UCSD-AML1 (cell line): ENCODE measurements at regions not wholly inside any gene's neighbourhood (a gene's known extent, or its start where the extent isn't known, plus 50 kb on each side); places are given as distances from the start of the nearest gene placed in this dataset.

Source experiments
- DNase-seq: peaks from one replicate; lab custom pipeline; 2025; ENCODE audit not compliant: unreplicated experiment; lab: John Stamatoyannopoulos, UW

DNA sequence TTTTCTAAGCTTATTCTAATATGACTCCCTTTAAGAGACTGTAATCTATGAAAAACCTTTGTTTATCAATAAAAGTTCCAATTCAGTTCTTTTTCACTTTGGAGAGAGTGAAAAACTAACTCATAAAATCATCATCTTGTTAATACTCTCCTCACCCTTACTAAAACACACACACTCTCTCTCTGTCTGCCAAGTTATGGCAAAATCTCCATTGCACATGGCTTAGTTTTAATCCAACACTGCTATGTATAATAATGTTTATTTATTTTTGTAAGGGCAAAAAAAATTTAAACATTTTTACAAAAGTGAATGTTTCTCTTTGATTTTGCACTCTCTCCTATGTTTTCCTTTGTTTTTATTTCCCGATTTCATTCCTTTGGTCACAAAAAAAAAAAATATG is 253.2 kb downstream of the BMP7 start:
- no peak for DNase-seq

DNA sequence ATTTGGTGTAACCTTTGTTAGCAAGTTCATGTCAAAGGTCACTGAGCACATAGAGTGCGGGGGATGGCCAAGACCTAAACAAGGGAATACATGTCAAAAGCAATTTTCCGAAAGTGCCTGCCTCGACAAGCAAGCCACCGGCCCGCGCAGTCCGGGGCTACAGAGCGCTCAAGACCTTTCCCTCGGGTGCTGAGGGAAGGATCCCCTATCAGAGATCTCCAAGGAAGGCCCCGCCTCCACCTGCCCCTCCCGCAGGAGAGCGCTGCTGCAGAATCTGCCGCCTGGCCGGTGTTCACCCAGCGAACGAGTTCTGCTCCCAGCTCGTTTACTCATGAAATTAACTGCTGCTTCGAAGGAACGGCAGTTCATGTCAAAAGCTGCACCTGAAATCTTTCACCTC is 252.7 kb downstream of the BMP7 start:
- no peak for DNase-seq

DNA sequence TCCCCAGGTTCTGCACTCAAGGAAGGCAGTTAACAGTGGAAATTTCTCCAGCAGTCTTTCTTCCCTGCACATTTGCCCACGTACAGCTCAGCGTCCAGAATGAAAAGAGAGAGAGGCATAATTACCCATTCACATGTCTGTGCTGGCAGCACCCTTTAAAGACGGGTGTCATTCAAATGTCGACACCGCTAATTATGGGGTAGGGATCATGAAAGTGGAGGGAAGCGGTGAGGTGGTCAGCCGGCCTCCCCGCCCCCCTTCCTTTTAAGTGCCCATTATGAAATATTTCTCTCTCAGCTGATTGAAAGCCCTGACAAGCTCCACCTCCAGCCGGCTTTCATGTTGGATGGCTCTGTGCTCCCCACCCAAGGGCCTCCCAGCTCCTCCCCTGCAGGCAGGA is 246.1 kb downstream of the BMP7 start:
- DNase-seq = no peak

DNA sequence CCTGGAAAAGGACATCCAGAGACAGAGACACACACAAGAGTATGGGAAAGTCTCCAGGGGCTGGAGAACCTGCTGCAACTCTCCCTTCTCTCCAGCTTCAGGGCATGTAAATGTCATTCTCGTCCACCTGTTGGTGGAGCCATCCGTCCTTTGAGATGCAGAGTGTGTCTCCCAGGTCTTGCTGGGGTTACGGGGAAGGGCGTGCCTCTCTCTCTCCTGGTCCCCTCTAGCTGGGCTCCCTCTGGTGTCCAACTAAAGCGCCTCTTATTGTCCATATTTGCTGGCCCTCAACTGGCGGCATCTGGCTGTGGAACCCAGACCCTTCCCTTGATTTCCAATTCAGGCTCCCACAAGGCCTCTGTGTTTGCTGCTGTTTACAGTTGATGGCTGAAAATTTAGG is 244.1 kb downstream of the BMP7 start:
- no peak for DNase-seq

DNA sequence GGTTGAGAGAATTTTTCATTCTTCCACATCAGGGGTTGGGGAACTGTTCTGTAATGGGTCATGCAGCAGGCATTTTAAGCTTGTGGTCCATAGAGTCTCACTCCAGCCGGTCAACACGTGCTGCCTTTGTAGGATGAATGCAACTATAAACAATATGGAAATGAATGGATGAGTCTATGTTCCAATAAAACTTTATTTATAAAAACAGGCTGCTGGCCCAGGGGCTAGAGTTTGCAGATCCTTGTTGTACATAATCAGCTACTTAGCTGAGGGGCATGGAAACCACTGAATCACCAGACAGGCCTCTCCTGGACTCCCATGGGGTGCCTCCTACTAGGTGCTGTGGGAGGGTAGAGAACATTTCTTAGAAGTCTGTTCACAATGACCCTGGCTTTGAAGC is 243.4 kb downstream of the BMP7 start:
- DNase-seq = no peak

DNA sequence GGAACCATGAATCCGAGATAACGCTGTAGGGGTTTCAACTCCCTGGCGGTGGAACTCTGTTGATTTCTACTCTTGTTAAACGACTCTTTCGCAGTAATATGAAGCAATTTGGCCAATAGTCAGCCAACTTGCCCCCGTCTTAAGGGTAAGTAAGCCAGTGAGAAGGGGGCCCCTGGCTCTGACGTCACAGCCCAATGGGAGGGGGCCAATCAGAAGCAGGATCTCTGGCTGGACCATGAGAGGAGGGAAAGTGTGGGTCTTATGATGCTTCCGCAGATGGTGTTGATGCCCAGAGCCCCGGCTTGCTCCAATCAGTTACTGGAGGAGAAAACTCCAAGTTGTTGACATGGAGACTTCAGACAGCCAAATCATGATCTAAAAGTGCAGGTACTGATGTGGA is 242.4 kb downstream of the BMP7 start:
- no peak for DNase-seq

DNA sequence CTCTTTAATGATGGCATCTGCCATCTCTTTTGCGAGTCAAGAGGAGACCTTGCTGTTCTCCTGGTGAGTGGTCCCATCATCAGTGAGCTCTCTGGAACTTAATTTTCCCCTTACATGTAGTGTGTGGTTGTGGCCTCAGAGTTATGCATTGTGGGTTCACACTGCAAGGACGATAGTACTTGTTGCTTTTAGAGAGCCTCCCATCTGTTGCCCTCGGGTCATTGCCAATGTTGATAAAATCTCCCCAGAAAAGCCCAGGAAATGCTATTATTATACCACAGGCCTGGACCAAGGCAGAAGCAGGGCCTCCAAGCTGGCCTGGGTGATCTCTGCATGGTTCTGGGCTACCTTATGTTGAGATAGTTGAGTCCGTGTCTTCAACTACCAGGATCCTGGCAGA is 241.6 kb downstream of the BMP7 start:
- DNase-seq = no peak

DNA sequence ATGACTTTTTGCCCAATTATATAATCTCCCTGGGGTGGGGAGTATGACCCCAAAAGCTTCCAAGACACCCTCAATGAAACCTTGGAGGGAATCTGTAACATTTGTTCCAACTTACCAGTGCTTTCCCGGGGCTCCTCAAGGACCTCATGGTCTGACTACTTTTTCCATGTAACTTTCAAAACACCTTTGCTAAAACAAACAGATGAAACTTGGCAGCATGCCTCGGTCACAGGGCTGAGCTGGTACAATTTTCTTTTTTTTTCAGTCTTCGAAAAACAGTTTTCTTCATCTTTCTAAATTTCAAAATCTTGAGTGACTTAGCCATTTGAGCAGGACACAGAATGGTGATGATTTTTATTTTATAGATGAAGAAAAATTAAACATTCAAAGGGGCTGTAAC is 241.2 kb downstream of the BMP7 start:
- no peak for DNase-seq

DNA sequence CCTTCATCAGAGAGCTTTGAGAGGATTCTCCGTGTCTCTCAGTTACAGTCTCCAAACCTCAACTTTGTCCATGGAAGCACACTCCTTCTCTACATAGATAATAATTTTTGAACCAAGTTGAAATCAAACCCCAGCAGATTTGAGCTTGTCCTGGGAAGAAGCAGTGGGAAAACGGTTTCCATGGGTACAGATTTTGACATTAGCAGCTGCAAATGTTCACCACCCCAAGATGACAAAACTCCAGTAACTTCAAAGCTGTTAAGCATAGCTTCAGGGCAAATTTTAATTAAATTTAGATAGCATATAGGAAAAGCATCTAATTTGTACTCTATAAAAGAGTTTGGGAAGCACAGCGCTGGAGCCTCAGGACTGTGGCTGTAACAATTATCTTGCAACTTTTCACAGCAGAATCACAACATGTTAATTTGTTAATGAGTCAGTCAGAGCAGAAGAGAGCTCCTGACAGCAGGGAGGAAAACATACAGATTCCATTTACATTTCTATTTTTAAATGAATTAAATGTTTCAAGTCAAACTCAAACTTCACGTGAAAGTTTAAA is 240.7 kb downstream of the BMP7 start:
- DNase-seq = no peak

DNA sequence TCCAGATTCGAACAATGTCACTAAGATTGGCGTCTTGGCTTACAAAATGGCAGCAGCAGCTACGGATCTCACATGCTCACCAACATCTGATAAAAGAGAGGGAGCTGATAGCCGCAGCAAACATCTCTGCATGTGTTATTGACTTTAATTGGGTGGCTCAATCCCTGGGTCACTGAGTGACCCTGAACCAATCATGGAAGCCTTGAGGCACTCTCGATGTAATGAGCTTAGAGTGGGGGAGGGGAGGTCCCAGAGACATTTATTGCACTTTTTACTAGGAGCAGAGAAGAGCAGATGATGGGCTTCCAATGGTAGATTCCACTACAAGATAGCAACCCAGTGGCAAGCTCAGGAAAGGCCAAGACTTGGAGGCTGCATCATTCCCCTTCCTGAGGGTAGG is 238.7 kb downstream of the BMP7 start:
- no peak for DNase-seq

DNA sequence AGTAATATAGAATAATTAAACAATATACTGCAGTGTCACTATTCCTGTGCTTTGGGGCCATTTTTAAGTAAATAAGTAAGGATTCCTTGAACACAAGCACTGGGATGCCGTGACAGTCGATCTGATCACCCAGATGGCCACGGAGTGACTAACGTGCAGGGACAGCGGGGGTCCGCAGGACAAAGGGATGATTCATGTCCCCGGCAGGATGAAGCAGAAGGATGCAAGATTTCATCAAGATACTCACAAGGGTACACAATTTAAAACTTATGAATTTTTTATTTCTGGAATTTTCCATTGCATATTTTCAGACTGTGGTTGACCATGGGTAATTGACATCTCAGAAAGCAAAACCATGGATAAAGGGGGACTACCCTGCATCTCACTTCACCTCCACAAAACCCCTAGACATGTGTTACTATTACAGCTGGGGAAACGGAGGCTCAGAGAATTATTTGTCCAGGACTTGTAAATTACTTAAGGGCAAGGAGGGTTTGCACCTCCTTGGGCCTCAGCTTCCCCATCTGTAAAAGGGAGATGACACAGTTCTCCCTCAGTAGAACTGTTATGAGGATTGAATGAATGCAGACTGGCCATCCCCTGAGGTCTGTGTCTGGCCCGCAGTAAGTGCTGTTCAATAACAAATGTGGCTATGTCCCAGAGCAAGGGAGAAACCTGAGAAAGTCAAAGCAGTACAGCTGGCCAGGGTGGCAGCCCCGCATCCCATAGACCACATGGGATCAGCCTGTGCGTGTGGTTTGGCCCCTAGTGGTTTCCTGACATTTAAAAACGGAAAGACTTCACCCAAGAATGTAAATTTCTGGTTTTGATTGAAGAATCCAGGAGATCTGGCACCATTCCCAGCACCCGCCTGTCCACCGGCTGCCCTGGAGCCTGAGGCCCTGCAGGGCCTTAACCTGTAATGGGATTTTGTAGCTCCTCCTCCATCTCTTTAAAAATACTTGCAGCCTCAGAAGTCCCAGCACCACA is 235.5 kb downstream of the BMP7 start:
- no peak for DNase-seq

DNA sequence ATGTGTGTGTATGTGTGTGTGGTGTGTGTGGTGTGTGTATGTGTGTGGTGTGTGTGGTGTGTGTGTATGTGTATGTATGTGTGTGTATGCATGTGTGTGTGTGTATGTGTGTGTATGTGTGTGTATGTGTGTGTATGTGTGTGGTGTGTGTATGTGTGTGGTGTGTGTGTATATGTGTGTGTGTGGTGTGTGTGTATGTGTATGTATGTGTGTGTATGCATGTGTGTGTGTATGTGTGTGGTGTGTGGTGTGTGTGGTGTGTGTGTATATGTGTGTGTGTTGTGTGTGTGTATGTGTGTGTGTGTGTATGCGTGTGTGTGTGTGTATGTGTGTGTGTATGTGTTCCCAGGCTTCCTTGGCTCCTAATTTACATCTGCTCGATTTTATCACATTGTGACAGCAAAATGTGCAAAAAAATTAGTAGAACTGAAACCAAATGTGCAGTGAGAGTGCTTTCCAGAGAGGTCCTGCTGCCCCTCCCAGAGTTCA is 234.5 kb downstream of the BMP7 start:
- DNase-seq = no peak

DNA sequence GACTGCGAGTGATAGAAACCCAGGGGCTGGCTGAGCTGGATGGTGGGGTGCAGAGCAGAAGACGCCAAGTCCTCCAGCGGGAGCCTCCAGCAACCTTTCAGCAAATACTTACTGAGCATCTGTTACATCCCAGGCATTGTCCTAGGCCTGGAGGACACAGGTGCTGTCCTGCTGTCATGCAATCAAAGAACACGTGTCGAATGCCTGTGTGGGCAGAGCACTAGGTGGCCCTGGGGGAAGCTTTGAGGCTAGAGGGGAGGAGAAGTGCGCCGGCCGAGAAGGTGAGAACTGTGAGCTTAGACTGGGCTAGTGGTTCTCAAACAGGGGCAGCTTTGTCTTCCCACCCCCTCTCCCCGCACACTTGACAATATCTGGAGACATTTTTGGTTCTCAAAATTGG is 233.6 kb downstream of the BMP7 start:
- no peak for DNase-seq

DNA sequence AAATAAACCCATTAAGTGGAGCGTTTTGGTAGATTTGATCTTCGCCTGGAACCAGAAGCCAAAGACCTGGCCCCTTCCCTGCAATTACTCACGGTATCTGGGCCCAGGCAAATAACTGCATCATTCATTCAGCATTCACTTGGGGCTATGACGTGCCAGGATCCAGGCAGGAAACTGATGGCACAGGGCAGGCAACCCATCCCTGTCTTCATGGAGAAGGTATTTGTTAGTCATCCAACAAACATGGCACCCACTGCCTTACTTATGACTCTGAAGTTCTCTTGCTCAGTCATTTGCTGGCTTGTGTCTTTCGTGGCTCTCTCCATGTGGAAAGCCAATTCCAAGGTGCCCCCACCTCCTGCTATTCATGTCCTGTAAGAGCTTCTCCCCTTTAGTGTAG is 232.4 kb downstream of the BMP7 start:
- no peak for DNase-seq

DNA sequence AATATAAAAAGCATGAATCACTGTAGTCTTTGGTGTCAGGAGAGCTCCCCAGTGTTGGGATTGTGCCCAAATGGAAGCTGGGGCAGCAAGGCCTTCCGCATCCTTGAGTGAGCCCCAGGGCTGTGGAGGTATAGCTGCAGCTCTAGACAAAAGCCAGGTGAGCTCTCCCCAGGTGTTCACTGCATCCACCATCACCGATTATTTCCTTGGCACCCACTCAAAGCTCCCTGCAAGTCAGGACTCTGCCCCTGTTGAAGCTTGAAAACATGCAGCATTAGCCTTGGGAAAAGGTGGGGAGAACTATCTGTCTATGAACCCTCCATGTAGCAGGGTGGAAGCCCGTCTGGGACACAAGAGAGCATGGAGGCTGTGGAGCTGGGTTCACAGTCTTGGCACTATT is 228.8 kb downstream of the BMP7 start:
- DNase-seq = no peak

DNA sequence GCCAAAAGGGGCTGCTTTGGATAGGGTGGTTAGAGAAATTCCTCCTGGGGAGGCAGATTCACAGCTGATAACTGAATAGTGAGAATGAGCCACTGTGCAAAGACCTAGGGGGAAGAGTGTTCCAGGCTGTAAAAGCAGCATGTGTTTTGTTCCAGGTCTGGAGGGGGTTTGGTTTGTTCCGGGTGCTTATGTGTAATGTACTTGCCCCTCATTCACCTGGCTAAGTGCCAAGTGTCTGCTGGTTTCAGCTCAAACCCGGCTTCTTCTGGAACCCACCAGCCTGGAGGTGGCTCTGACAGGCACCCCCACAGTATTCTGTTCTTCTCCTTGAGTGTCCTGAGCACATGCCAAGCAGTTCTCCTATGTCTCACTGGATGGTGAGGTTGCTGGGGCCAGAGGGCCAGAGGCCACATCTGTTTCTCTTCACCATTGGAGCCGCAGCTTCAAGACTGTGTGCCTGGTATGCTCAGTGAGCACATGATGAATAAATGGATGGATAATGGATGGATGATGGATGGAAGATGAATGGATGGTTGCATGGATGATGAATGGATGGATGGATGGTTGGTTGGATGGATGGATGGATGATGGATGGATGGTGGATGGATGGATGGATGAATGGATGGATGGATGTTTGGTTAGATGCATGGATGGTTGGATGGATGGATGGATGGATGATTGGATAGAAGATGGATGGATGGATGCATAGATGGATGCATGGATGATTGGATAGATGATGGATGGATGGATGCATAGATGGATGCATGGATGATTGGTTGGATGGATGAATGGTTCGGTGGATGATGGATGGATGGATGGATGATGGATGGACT is 227.6 kb downstream of the BMP7 start:
- DNase-seq = no peak

DNA sequence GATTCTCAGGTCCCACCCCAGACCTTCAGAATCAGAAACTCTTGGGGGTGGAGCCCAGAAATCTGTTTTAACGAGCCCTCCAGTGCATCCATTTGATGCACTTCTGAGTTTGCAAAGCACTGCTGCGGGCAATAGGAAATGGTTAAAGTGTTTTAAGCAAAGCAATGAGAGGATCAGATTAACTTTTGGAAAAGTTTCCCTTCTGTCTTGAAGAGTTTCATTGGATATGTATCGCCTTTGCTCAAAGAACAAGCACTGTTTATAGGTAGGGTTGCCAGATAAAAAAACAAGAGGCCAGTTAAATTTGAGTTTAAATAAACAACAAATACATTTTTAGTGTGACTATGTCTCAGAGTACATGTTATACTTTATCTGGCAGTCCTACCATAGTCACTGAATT is 226.0 kb downstream of the BMP7 start:
- no peak for DNase-seq

DNA sequence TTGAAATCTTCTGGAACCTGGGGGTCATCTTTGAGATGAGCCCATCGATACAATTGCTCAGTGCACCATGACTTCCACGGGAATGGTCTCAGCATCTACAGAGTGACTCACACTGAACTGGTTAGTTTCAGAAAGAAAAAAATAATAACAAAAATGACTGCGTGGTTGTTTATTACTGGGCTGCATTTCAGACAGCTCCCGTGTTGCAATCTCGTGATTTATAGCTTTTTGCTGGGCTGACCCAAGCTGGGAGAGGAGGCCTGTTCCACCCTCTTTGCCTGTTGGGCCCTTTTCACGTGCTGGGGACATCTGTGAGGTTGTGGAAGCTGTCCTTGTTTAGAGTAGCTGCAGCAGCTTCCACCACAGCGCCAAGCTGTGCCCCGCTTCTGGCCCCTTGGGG is 225.5 kb downstream of the BMP7 start:
- no peak for DNase-seq

DNA sequence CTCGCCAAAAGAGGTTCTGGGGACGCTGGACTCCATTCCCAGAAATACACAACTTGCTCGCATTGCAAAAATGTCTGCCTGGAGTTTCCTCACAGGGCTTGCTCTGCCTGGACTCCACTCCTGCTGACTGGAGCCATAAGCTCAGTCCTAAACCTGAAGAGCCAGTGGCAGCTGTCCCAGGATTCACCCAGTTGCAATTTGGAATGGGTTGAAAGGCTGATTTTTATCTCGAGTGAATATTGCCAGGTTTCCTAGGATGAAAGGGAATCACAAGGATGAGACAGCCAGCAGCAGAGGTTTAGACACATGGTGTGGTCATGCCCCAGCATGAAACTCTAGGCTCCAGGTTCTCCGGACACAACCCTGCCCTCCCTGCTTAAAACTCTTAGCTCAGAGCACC is 223.3 kb downstream of the BMP7 start:
- no peak for DNase-seq

DNA sequence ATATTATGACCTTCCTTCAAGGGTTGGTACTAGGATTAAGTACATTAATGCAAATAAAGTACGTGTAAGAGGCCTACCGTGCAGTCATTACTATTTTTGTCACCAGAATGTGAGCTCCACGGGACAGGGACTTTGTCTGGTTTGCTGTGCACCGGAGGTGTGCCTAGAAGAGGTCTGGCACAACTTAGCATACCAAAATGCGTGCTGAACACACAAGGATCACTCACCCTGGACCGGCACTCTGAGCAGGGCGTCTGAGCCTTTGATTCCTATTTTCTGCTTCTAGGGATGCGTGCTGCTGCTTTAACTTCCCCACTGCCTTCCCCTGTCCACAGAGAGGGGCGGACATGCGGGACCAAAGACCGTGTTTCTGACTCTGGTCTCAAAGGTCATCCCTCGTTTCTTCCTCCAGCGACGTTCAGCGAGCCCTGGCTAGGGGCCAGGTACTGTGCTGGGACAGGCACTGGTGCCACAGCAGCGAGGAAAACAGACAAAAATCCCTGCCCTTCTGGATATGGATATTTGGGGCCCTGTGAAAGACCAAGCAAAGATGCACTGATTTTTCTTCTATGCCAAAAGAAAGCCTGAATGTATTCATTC is 222.7 kb downstream of the BMP7 start:
- DNase-seq = no peak

DNA sequence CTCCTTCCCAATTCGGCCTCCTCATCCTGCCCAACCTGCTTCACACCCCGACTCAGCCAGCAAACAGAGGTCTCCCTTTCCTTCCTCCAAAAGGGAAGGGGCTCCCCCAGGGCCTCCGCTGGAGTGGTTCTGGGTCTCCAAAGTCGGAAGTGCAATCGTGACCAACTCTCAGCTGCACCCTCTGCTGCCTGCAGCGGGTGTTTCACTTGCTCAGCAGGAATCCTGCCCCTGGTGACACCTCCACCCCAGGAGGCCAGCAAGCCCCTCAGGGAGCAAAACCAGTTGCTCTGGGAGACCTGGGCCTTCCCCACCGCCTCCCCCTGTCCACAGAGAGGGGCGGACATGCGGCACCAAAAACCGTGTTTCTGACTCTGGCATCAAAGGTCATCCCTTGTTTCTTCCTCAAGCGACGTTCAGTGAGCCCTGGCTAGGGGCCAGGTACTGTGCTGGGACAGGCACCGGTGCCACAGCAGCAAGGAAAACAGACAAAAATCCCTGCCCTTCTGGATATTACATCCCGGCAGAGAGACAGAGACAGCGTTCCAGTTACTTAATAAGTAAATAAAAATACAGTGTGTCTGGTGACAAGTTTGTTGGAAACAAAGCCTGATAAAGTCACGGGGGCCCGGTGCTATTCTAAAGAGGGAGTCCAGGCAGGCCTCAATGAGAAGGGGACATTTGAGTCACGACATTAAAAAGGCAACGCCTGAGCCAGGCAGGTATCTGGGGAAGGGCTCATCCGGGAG is 219.0 kb downstream of the BMP7 start:
- DNase-seq = no peak
